ENCODE measurements at regions not wholly inside any gene's neighbourhood (a gene's known extent, or its start where the extent isn't known, plus 50 kb on each side); places are given as distances from the start of the nearest gene placed in this dataset.

DNA sequence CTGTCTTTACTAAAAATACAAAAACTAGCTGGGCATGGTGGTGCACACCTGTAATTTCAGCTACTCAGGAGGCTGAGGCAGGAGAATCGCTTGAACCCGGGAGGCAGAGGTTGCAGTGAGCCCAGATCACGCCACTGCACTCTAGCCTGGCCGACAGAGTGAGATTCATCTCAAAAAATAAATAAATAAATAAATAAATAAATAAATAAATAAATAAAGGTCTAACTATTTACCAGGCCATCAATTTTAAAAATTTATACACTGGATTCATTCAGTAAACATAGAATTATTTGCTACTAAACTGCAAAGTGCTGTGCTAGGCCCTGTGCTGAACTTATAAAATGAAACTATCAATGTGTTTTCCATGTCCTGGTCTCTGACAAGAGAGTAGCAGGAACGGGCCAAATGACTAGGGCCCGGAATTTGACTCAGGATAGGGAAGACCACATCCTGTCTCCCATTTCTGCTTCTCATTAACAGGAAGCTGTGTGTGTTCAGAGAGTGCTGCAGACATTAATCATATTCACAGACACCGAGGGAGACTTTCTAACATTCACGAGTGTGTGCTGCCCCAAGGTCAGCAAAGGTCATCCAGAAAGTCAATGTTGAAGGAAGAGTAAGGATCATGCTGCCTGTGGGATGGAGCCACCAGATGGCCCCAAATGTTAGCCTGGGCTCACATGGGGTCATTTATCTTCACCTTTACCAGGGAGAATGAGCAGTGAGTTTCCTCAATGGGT, 95.8 kb downstream of the SPP2 start:
- no peak for DNase-seq

DNA sequence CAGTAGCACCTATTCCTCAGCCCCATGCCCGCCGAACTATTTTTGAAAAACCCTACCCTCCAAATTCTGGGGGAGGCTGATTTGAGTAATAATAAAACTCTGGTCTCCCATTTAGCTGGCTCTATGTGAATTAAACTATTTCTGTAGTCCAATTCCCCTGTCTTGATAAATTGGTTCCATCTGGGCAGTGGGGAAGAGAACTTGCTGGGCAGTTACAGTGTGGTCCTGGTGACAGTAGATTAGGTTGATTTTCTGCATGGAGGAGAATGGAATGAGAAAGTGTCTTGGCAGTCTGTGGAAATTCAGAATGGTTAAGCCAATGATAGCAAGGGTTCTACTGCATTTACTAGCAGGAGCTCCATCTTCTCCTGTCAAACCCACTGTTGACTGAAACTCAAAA, 95.0 kb downstream of the SPP2 start:
- no peak for DNase-seq

DNA sequence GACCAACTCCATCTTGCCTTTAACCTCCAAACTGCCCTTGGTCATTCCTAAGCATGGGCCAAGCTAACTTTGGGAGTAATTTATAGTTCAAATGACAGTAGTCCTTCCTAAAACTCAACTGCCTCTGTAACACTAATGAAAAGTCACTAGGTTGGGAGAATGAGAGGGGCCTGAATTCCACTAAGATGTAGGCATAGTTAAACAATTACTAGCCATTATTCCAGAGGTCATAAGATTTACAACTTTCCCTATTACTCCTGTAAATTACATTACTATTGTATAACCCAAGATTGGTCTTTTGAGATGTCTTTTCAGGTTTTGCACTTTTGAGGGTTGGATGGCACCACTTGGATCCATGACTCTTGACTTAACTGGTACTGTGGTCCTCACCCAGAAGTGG, 94.6 kb downstream of the SPP2 start:
- DNase-seq = no peak

DNA sequence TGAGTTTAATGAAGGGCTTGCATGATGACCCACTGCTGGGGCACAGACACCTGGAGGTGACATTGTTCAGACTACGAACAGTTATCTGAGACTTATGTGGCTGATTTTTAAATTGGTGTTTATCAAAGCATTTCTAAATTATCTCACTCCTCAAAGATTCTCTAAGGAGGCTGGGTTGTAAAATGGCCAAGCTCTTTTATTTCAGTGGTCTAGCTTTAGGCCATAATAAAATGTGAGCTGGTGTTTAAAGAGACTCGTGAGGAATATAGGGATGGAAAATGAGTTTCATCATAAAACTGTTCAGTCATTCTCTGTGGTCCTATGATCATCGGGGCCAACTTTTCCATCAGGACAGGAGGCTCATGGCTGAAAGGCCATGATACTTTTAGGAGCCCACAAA, 93.4 kb downstream of the SPP2 start:
- DNase-seq = no peak

DNA sequence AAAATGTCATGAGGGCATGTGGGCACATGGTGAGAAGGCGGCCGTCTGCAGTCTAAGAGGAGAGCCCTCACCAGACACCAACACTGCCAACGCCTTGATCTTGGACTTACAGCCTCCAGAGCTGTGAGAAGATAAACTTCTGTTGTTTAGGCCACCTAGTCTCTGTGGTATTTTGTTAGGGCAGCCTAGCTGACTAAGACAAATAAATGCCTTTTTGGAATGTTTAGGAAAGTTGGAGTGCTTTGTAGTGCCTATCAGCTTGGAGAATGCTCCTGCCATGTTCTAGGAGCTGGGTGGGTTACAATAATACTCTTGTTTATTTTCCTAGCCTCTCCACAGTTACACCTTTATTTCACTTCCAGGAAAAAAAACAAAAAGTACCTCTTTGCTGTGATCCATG, 92.0 kb downstream of the SPP2 start:
- DNase-seq = no peak

DNA sequence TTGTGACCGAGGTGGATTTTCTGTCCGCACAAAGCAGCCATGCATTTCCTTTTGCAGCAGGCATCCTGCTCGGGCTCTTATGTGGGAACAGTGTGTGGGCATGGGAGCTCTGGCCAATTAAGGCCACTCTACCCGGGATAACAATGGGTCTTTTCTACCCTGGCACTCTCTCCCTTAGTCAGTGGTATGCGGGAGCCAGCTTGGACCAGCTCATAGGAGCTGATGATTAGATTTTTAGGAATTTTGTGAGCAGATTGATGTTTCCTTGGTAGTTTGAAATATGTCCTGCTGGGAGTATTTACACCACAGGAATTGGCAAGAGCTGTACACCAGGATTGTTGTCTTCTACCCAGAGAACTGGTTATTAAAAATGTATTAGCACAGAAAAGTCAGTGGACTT, 89.3 kb downstream of the SPP2 start:
- DNase-seq = no peak

DNA sequence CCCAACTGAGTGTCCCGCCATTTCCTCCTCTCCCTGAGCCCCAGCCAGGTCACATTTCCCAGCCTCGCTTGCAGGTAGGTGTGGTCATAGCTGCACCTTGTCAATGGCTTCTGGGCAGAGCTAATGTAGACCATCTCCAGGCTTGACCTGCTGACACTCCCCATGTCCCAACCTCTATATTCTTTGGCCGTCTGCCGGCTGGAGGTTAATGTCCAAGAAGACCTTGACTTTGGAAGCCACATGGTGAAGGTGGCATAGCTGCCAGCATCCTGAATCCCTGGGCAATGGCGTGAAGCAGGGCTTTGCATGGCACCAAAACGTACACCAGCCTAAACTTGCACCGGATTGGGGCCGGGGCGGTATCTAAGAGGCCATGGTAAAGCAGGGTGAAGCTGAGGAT, 88.3 kb downstream of the SPP2 start:
- no peak for DNase-seq

DNA sequence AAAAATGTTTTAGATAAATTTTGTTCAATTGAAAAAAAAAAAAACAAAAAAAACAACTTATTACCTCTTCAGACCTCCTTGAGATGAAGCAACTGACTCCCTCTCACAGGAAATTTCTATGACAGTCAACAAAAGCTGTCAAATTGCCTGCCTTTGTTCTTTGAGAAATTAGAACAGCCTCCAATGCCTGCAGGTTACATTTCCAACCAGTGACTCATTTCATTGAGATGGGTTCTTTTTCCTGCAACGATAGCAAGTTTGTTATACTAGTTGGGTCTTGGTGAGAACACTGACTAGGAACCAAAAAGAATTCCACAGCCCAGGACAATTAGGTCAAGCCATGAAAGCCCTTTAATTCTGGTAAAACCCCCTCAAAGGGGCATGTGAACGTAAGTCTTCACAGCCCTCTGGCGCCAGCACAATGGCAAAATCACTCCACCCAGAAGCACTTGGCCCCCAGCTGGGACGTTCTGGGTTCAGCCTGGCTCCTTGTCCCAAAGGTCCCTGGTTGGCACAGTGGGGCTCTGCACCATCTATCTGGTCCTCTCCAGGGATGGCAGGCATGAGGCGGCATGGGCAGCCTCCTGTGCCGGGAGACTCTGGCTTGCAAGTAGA, 87.0 kb downstream of the SPP2 start:
- DNase-seq = no peak

DNA sequence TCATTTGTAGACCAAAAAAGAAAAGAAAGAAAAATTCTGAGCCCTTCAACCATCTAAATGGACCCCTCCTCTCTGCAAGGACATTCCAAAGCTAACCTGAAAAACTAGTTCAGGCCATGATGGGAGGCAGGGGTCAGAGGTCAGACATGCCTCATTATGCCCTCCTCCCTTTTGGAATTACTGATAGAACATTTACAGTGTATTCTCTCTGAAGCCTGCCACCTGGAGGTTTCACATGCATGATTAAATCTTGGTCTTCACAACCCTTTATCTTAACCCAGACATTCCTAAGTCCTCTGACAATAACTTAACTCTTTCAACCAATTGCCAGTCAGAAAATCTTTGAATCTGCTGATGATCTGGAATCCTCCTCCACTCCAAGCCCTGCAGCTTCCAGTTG, 86.0 kb downstream of the SPP2 start:
- DNase-seq = no peak

DNA sequence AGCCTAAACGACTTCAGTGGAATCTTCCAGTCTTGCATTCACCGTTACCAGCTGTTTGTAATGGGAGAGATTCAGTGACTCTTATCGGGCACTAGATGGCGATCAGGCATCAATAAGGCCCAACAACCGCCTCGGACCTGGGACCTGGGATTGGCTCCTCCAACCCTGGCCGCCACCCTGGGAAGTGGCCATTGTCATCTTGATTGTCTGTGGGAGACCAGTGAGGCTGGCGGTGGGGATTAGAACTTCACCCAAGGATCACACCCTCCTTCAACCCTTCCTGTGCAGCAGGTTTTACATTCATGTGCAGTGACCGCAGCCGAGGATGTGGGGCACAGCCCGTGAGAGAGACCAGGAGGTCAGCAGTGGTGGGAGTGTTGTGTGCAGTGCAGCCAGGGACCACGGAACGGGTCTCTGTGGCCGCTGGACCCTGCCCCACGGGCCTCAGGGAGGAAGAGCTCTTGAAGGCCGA, 85.3 kb downstream of the SPP2 start:
- peak; percentile 78 for DNase-seq

DNA sequence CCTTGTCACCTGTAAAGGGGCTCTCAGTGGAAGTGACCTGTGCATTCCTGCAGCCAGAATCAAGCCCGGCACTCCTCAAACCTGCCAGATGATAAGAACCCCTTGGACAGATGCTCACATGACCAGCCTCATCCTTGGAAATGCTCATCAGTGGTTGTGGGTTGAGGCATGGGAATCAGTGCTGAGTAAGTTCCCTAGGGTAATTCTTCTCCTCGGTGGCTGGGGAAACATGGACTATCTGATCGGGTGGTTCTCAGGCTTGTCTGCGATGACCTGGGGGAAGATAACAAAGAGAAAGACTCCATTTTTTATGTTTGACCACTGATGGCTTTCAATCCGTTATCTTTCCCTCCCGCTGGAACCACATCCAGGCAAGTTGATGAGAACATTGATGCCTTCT, 84.0 kb downstream of the SPP2 start:
- no peak for DNase-seq

DNA sequence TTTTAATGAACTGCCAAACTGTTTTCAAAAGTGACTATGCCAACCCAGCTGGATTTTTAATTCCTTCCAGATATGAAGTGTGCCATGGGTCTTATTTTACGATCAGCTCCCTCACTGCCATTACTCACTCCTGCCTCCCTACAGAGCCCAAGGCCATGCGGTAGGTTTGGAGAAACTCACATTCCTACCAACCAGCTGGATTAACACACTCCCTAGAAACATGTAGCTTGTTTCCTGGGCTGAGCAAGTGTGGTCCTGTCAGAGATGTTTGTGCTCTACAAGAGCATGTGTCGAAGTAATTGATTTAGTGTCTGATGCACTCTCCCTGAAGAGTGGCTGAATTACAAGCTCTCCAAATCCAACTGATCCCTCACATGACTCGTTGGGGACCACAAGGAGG, 82.5 kb downstream of the SPP2 start:
- peak; percentile 11 for DNase-seq

DNA sequence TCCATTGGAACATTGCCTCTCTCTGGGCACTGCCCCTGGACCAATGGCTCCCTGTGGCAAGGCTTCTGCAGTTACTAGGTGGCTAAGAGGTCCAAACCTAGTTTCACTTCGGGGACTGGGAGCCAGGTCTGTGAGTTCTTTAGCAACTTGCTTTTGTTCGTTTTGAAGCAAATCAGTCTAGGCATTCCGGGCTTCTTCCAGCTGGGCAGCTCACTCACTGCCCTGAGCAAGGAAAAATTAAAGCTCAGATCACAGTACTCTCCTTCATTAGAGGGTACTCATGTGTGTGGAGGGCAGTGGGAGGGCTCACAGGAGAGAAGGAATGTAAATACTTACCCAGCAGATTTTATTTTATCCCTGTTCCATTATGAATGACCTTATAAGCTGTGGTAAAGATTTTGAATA, 80.3 kb downstream of the SPP2 start:
- no peak for DNase-seq

DNA sequence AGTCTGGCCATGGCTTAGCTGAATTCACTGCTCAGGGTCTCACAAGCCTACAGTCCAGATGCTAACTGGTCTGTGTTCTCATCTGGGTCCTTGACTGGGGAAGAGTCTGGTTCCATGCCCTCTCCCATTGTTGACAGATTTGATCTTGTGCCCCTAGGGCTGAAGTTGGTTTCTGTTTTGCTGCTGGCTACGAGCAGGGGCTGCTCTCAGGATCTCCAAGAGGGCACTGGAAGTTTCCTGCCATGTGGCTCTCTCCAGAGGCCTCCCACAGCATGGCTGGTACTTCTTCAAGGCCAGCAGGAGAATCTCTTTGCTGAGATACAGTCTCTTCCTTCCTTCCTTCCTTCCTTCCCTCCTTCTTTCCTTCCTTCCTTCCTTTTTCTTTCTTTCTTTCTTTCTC, 78.1 kb downstream of the SPP2 start:
- DNase-seq = no peak
